ENCODE measurements at regions not wholly inside any gene's neighbourhood (a gene's known extent, or its start where the extent isn't known, plus 50 kb on each side); places are given as distances from the start of the nearest gene placed in this dataset.

GRCh38 chr4:165766976-165767375 is 106.1 kb upstream of the TLL1 start:
- TF ChIP-seq SIN3A (IDR thresholded peaks at IDR 0.05; ENCODE audit: borderline replicate concordance, insufficient read depth, low read length) (no peak), POLR2AphosphoS5 (IDR thresholded peaks at IDR 0.05; ENCODE audit: low read depth, low read length) (no peak), FOXP2 (optimal IDR thresholded peaks at IDR 0.05; ENCODE audit: borderline replicate concordance, extremely low read depth, extremely low read length, insufficient read depth) (no peak), TAF1 (IDR thresholded peaks at IDR 0.05; ENCODE audit: borderline replicate concordance, insufficient read depth, low read length) (no peak)
- TF ChIP-seq, protein P1, sequence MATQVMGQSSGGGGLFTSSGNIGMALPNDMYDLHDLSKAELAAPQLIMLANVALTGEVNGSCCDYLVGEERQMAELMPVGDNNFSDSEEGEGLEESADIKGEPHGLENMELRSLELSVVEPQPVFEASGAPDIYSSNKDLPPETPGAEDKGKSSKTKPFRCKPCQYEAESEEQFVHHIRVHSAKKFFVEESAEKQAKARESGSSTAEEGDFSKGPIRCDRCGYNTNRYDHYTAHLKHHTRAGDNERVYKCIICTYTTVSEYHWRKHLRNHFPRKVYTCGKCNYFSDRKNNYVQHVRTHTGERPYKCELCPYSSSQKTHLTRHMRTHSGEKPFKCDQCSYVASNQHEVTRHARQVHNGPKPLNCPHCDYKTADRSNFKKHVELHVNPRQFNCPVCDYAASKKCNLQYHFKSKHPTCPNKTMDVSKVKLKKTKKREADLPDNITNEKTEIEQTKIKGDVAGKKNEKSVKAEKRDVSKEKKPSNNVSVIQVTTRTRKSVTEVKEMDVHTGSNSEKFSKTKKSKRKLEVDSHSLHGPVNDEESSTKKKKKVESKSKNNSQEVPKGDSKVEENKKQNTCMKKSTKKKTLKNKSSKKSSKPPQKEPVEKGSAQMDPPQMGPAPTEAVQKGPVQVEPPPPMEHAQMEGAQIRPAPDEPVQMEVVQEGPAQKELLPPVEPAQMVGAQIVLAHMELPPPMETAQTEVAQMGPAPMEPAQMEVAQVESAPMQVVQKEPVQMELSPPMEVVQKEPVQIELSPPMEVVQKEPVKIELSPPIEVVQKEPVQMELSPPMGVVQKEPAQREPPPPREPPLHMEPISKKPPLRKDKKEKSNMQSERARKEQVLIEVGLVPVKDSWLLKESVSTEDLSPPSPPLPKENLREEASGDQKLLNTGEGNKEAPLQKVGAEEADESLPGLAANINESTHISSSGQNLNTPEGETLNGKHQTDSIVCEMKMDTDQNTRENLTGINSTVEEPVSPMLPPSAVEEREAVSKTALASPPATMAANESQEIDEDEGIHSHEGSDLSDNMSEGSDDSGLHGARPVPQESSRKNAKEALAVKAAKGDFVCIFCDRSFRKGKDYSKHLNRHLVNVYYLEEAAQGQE (IDR thresholded peaks at IDR 0.05; ENCODE audit: insufficient read depth in 1 of 2, low read depth in 2 of 2, low read length in 2 of 2): no peak

Measured in PFSK-1 (cell line).